T47D (cell line): ENCODE measurements at regions not wholly inside any gene's neighbourhood (a gene's known extent, or its start where the extent isn't known, plus 50 kb on each side); places are given as distances from the start of the nearest gene placed in this dataset.

Experiments
- DNase-seq, 2 experiments: peaks; one replicate each; pipeline versions ENCODE4 v3.0.0 to v3.0.0-alpha.2; 2011 to 2012; ENCODE audit warnings: low read depth in 1 of 2, low spot score in 1 of 2
- JUND ChIP-seq: IDR thresholded peaks from 2 replicates; pipeline ENCODE4 v1.6.1; 2012; ENCODE audit warnings: low read depth
- in situ Hi-C: cut with HindIII; loops from 2 replicates; pipeline ENCODE4 v1.10.0; 2016; ENCODE audit warnings: low sequenced_read_pairs, low pct_unique_long_range_greater_than_20kb

- TF ChIP-seq JUND: no peak
- in situ Hi-C loops: no loop called here
- no peak for DNase-seq
Measured at GRCh38 chr17:72494566-72494965, 373.7 kb downstream of the SOX9 start.

GRCh38 chr17:72496461-72496860 lies 375.6 kb downstream of the SOX9 start:
- no peak for DNase-seq
- in situ Hi-C loops: no loop called here
- TF ChIP-seq JUND: no peak

GRCh38 chr17:72497915-72498314 lies 377.1 kb downstream of the SOX9 start:
- no peak for TF ChIP-seq JUND
- no peak for DNase-seq
- in situ Hi-C loops: no loop called here

- no peak for TF ChIP-seq JUND
- DNase-seq: no peak
- in situ Hi-C loops: no loop called here
Measured at GRCh38 chr17:72498364-72499210, 377.8 kb downstream of the SOX9 start.

GRCh38 chr17:72501404-72502370 lies 380.9 kb downstream of the SOX9 start:
- no peak; the same call in 1 of the 2 replicates for TF ChIP-seq JUND

GRCh38 chr17:72502371-72503341 lies 381.8 kb downstream of the SOX9 start:
- in situ Hi-C loops: no loop called here
- TF ChIP-seq JUND: no peak
- DNase-seq: peak in 1 of 2 experiments; percentile 70

More at GRCh38 chr17:72501404-72502370, 380.9 kb downstream of the SOX9 start:
- in situ Hi-C loops: no loop called here
- peak; percentile 63 to 98 for DNase-seq

GRCh38 chr17:72503556-72503955 lies 382.7 kb downstream of the SOX9 start:
- TF ChIP-seq JUND: no peak
- in situ Hi-C loops: no loop called here
- DNase-seq: no peak

GRCh38 chr17:72504783-72505182 lies 384.0 kb downstream of the SOX9 start:
- no peak for TF ChIP-seq JUND
- no peak for DNase-seq
- in situ Hi-C loops: no loop called here

- no peak for TF ChIP-seq JUND
- no peak for DNase-seq
- in situ Hi-C loops: no loop called here
Measured at GRCh38 chr17:72506773-72507172, 386.0 kb downstream of the SOX9 start.

GRCh38 chr17:72507370-72507769 lies 386.6 kb downstream of the SOX9 start:
- no peak for DNase-seq
- in situ Hi-C loops: no loop called here
- no peak for TF ChIP-seq JUND

GRCh38 chr17:72510351-72511016 lies 389.7 kb downstream of the SOX9 start:
- in situ Hi-C loops: no loop called here
- no peak for DNase-seq
- TF ChIP-seq JUND: no peak
